ENCODE measurements at regions not wholly inside any gene's neighbourhood (a gene's known extent, or its start where the extent isn't known, plus 50 kb on each side); places are given as distances from the start of the nearest gene placed in this dataset.

DNA sequence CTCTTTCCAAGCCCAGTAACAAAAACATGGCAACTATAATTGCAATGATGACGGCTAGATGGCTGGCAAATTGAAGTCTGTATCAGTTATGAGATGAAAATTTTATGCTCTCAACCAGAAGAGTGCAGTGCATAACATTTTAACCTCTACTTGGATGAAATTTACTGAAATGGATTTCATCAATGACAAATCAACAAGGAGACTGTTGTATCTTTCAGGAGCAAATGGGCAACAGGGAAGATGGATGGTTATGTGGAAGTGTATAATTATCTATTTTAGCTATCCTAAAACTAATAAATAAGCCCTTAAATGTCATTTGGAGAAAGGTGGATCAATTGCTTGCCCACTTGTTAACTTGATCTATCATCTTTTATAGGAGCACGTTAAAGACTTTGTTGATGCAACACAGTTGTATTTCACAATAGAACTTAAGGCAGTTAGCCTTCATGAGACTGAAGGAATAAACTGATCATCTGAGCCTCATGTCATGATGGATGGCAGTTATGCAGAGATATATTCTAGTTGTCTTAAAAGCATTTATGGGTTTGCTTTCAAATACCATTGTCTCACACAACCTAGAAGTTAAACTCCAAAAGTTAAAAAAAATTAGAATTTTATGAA, 315.1 kb upstream of the TBC1D5 start:
- TF ChIP-seq, protein P1, sequence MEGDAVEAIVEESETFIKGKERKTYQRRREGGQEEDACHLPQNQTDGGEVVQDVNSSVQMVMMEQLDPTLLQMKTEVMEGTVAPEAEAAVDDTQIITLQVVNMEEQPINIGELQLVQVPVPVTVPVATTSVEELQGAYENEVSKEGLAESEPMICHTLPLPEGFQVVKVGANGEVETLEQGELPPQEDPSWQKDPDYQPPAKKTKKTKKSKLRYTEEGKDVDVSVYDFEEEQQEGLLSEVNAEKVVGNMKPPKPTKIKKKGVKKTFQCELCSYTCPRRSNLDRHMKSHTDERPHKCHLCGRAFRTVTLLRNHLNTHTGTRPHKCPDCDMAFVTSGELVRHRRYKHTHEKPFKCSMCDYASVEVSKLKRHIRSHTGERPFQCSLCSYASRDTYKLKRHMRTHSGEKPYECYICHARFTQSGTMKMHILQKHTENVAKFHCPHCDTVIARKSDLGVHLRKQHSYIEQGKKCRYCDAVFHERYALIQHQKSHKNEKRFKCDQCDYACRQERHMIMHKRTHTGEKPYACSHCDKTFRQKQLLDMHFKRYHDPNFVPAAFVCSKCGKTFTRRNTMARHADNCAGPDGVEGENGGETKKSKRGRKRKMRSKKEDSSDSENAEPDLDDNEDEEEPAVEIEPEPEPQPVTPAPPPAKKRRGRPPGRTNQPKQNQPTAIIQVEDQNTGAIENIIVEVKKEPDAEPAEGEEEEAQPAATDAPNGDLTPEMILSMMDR (IDR thresholded peaks at IDR 0.05) = no peak
- ATAC-seq (no peak), DNase-seq (no peak)

GRCh38 chr3:18054625-18055024, 312.2 kb upstream of the TBC1D5 start:
- H3K27me3 ChIP-seq = no peaks in the 10 kb centered on the region
- no peak overlapping the region for H3K27ac ChIP-seq
- no peaks in the 10 kb centered on the region for H3K36me3 ChIP-seq
- no peaks in the 10 kb centered on the region for H3K9me3 ChIP-seq
- no peaks in the 10 kb centered on the region for H3K4me1 ChIP-seq
- TF ChIP-seq, protein P1 (IDR thresholded peaks at IDR 0.05) = no peak
- intact Hi-C loops (cut with DNase I) = no loop called here
- no peak for DNase-seq
- no peak for ATAC-seq
- H3K4me3 ChIP-seq = no peak overlapping the region

More for the DNA sequence above, 315.1 kb upstream of the TBC1D5 start:
- Histone ChIP-seq H3K9me3 (no peaks in the 10 kb centered on the region), H3K36me3 (no peaks in the 10 kb centered on the region), H3K4me1 (no peaks in the 10 kb centered on the region), H3K27ac (no peak overlapping the region), H3K27me3 (no peaks in the 10 kb centered on the region), H3K4me3 (no peak overlapping the region)
- intact Hi-C loops (cut with DNase I) = no loop called here

DNA sequence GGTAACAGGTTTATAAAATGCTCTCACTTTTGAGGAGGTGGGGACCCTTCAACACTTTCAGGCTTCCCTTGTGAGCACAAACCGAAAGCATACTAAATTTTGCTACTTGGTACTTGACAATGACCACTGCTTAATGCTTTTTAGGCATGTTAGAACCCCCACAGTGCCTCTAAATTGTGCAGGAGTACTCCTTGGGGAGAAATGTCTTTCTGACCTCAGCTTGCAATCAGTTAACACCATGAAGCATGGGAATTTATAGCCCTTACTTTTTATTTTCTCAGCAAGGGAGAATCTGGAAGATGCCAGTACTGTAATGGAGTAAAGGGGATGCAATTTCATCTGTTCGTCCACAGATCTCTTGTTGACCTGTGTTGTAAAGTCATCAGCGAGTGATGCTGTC, 308.9 kb upstream of the TBC1D5 start:
- ATAC-seq = no peak
- H3K27ac ChIP-seq = no peak overlapping the region
- no peak for DNase-seq
- no peak overlapping the region for H3K4me3 ChIP-seq
- H3K9me3 ChIP-seq = no peaks in the 10 kb centered on the region
- H3K36me3 ChIP-seq = no peaks in the 10 kb centered on the region
- no peaks in the 10 kb centered on the region for H3K27me3 ChIP-seq
- intact Hi-C loops (cut with DNase I) = no loop called here
- TF ChIP-seq, protein P1 (IDR thresholded peaks at IDR 0.05) = no peak
- H3K4me1 ChIP-seq = no peaks in the 10 kb centered on the region

DNA sequence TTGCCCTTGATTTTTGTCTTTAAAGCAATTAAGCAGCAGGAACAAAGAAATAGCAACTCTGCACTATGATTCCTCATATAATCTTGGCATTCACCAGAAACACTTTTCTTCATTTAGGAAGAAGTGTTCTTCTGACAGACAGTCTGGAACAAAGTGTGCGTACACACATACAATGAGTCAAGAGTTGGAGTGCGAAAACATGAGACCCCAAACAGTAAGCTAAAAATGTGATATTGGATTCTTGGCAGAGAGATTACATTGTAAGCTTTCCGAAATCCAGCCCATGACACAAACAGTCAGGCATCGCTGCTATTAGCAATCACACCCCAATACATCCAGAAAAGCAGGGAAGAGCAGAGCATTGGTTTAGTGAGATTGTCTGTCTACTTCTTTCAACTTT, 306.7 kb upstream of the TBC1D5 start:
- no peaks in the 10 kb centered on the region for H3K36me3 ChIP-seq
- no peak overlapping the region for H3K27ac ChIP-seq
- no peak for DNase-seq
- no peak overlapping the region for H3K4me3 ChIP-seq
- TF ChIP-seq, protein P1 (IDR thresholded peaks at IDR 0.05) = no peak
- intact Hi-C loops (cut with DNase I) = no loop called here
- no peaks in the 10 kb centered on the region for H3K9me3 ChIP-seq
- no peaks in the 10 kb centered on the region for H3K4me1 ChIP-seq
- no peak for ATAC-seq
- H3K27me3 ChIP-seq = no peaks in the 10 kb centered on the region

DNA sequence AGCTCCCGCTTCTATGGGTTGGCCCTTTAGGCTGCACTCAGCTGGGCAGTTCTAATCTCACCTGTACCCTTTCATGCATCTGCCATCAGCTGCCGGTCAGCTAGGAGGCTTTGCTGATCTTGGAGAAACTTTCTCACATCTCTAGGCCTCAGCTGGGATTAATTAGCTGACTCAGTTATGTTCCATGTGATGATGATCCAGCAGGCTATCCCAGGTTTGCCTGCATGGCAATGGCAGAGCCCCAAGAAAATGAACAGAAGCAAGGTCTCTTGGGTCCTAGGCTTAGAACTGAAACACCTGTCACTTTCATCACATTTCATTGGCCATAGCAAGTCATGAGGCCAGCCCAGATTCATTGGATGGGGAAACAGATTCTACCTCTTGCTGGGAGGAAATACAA, 304.6 kb upstream of the TBC1D5 start:
- intact Hi-C loops (cut with DNase I) = no loop called here
- Histone ChIP-seq H3K9me3 (no peaks in the 10 kb centered on the region), H3K4me1 (no peaks in the 10 kb centered on the region), H3K36me3 (no peaks in the 10 kb centered on the region), H3K4me3 (no peak overlapping the region), H3K27me3 (no peaks in the 10 kb centered on the region), H3K27ac (no peak overlapping the region)
- TF ChIP-seq, protein P1 (IDR thresholded peaks at IDR 0.05) = no peak
- DNase-seq (no peak), ATAC-seq (no peak)

Data from upper lobe of right lung (tissue), 1 donor.